ENCODE measurements at regions not wholly inside any gene's neighbourhood (a gene's known extent, or its start where the extent isn't known, plus 50 kb on each side); places are given as distances from the start of the nearest gene placed in this dataset.

DNA sequence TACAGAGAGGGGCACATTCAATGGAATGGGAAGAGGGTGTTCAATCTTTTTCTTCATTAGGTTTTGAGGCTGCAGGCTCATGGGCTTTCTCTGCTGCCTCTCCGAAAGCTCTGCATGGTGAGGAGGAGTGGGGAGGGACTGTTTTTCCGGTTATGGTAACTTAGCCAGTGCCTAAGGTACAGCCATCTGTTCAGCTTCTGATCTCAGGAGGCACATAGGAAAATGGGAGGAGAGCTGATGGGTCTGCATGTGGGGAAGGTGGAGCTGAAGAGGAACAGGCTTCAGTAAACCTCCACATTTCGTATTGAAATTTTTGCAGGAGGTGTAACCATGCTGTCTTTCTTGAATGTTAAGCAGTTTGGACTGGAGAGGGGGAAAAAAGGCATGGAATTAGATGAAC is 1020.4 kb upstream of the WWC1 start:
- POLR2A ChIA-PET = no interaction called here
- intact Hi-C loops (cut with micrococcal nuclease) = no loop called here
- CTCF ChIA-PET = no interaction called here
- peaks cover 2% of the 10 kb centered on the region for H3K9me3 Mint-ChIP-seq
- no peak overlapping the region for H3K4me3 Mint-ChIP-seq
- no peaks in the 10 kb centered on the region for H3K36me3 Mint-ChIP-seq
- no peaks in the 10 kb centered on the region for H3K27me3 Mint-ChIP-seq
- no peak for DNase-seq
- no peaks in the 10 kb centered on the region for H3K4me1 Mint-ChIP-seq (ENCODE audit: low read depth)
- no peak overlapping the region for H3K27ac Mint-ChIP-seq

DNA sequence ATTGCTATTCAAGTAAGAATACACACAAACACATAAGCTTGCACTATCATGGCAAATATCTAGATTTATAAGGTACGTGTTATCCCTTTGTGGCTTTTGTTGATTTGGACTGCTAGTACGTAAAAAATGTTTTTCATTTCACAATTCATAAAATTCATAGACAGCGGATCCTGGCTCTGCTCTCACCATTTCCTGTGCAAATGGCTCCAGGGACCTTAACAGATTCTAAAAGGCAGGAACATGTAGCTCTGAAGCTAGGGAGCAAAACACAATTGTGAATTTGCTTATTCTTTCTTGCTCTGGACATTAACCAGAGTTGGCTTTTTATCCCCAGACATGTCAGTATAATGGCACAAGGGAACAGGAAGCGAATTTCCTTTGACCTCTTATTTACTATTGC is 1019.9 kb upstream of the WWC1 start:
- intact Hi-C loops (cut with micrococcal nuclease) = no loop called here
- Mint-ChIP-seq H3K4me3 (no peak overlapping the region), H3K36me3 (no peaks in the 10 kb centered on the region), H3K27me3 (no peaks in the 10 kb centered on the region), H3K27ac (no peak overlapping the region), H3K9me3 (peaks cover 2% of the 10 kb centered on the region), H3K4me1 (ENCODE audit: low read depth) (no peaks in the 10 kb centered on the region)
- DNase-seq = no peak
- ChIA-PET POLR2A (no interaction called here), CTCF (no interaction called here)

DNA sequence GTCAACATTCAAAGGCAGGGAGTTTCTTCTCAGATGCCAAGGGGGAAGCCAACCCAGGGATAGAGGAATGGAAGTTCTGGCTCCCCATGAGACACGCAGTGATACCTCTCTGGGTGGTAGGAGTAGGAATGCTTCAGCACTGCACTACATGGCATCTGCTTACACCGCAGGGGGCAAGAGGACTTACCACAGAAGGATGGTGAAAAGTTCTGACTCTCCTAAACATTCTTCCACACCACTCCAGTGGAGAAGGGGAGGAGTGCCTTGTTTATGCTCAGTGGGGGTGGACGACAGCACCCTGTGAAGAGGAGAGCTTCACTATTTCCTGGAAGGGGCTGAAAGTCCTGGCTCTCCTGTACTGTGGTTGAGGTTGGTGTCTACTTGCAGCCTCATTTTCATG is 1011.3 kb upstream of the WWC1 start:
- Mint-ChIP-seq H3K27ac (no peak overlapping the region), H3K4me3 (no peak overlapping the region), H3K27me3 (no peaks in the 10 kb centered on the region), H3K9me3 (peaks cover 5% of the 10 kb centered on the region), H3K36me3 (no peaks in the 10 kb centered on the region), H3K4me1 (ENCODE audit: low read depth) (no peaks in the 10 kb centered on the region)
- intact Hi-C loops (cut with micrococcal nuclease) = no loop called here
- CTCF ChIA-PET = no interaction called here
- DNase-seq = no peak
- POLR2A ChIA-PET = no interaction called here

DNA sequence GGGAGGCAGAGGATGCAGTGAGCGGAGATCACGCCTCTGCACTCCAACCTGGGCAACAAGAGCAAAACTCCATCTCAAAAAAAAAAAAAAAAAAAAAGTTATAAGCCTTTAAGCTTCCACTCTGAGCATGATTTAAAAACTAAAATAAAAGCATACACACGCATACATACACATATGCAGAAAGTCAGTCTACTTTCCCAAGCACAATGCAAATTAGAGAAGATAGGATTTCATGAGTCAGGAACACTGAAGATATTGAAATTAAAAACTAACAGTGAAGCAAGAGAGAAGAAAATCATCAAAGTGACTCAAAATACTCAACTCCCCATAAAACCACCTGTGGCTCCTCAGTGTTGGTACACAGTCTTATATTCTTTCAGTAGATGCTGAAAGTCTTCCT is 1009.5 kb upstream of the WWC1 start:
- Mint-ChIP-seq H3K4me1 (ENCODE audit: low read depth) (no peaks in the 10 kb centered on the region), H3K36me3 (no peaks in the 10 kb centered on the region), H3K27ac (no peak overlapping the region), H3K27me3 (no peaks in the 10 kb centered on the region), H3K4me3 (no peak overlapping the region), H3K9me3 (peaks cover 6% of the 10 kb centered on the region)
- intact Hi-C loops (cut with micrococcal nuclease) = no loop called here
- POLR2A ChIA-PET = no interaction called here
- DNase-seq = no peak
- CTCF ChIA-PET = no interaction called here

DNA sequence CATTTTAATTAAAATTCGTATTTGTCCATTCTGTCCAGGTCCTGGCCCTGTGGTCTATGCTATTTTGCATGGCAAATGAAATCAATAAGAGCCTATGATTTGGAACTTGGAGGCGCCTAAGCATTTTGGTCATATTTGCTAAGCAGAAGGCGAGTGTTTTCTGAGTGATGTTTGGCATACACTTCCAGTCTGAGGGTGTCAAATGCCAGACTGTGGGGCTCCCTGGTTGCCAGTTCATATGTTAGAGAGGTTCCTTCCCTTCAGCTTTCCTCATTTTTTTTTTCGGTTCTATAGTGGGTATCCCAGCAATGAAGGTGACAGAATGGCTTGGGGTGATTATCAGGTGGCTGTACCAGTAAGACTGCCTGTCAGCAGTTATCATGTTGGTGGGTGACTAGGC is 1007.8 kb upstream of the WWC1 start:
- Mint-ChIP-seq H3K4me3 (no peak overlapping the region), H3K36me3 (no peaks in the 10 kb centered on the region), H3K4me1 (ENCODE audit: low read depth) (no peaks in the 10 kb centered on the region), H3K27me3 (no peaks in the 10 kb centered on the region), H3K27ac (no peak overlapping the region), H3K9me3 (peaks cover 8% of the 10 kb centered on the region)
- intact Hi-C loops (cut with micrococcal nuclease) = no loop called here
- DNase-seq = no peak
- CTCF ChIA-PET = no interaction called here
- POLR2A ChIA-PET = no interaction called here

DNA sequence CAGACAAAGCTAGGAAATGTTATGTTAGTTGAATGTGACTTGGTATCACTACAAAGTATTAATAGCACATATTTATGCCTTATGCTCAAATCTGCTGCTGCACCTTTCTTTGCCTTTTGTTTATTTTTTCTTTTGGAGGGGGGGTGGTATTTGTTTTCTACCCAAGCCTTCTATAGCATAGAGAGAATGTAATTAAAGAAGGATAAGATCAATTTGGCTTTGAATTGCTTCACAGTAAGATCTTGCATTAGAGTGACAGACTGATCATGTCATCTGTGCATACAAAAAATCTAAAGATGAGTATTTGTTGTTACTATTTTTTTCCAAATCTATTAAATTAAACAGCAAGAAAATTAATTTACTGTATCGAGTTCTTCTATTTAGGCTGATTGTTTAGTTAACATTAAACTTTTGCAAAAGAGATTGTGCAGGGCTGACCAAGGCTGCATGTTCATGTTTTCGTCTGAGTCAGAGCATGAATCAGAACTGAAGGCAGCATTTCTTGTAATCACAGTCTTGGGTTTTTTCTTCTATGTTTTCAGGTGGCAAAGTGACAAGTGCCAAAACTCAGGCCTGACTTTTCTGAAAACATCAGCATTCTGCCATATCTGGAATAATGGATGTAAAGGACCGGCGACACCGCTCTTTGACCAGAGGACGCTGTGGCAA is 1007.1 kb upstream of the WWC1 start:
- no peaks in the 10 kb centered on the region for H3K36me3 Mint-ChIP-seq
- peaks cover 12% of the 10 kb centered on the region for H3K9me3 Mint-ChIP-seq

DNA sequence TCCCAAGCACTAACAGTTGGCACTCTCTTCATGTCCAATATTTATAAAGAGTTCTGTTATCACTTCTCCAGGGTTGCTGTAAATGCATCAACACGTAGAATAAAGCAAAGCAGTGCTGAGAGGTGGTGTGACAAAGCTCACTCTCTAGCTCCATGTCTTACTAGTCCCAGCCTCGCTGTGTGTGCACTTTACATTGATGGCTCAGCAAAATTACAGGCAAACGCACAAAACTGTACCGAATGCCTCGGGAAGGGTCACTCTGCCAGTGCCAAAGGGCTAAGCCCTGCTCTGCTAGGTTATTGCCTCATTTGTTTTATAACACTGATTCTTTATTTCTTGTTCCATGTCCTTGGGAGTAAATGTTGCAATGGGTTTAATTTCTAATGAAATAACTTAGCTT is 1005.9 kb upstream of the WWC1 start:
- Mint-ChIP-seq H3K27ac (no peak overlapping the region), H3K4me3 (no peak overlapping the region), H3K4me1 (ENCODE audit: low read depth) (no peaks in the 10 kb centered on the region), H3K27me3 (no peaks in the 10 kb centered on the region), H3K9me3 (peaks cover 14% of the 10 kb centered on the region), H3K36me3 (no peaks in the 10 kb centered on the region)
- ChIA-PET CTCF (no interaction called here), POLR2A (no interaction called here)
- no peak for DNase-seq
- intact Hi-C loops (cut with micrococcal nuclease) = no loop called here

More for the DNA sequence above, 1007.1 kb upstream of the WWC1 start:
- ChIA-PET CTCF (no interaction called here), POLR2A (no interaction called here)
- no peaks in the 10 kb centered on the region for H3K4me1 Mint-ChIP-seq (ENCODE audit: low read depth)
- H3K4me3 Mint-ChIP-seq = no peak overlapping the region
- H3K27me3 Mint-ChIP-seq = no peaks in the 10 kb centered on the region
- H3K27ac Mint-ChIP-seq = no peak overlapping the region
- intact Hi-C loops (cut with micrococcal nuclease) = no loop called here
- no peak for DNase-seq

DNA sequence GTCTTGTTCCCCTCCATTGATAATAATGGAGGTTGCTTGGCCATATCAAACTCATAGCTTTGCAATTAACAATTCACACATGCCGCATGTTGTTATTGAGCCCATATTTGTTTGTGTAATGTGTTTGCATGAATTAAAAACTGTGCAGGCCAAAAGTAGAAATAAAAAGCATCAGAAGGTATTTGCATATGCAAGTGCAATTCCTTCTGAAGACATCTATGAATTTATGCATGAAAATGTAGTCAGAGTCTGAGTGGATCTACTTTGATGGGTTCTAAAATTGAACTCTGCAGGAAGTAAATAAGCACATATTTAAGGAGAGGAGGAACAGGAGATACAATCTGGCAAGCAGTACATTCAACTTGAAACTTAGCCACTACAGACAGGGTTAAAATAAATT is 1004.6 kb upstream of the WWC1 start:
- POLR2A ChIA-PET = no interaction called here
- CTCF ChIA-PET = no interaction called here
- intact Hi-C loops (cut with micrococcal nuclease) = no loop called here
- no peak for DNase-seq
- Mint-ChIP-seq H3K4me3 (no peak overlapping the region), H3K9me3 (peaks cover 14% of the 10 kb centered on the region), H3K4me1 (ENCODE audit: low read depth) (no peaks in the 10 kb centered on the region), H3K27ac (no peak overlapping the region), H3K36me3 (no peaks in the 10 kb centered on the region), H3K27me3 (no peaks in the 10 kb centered on the region)

DNA sequence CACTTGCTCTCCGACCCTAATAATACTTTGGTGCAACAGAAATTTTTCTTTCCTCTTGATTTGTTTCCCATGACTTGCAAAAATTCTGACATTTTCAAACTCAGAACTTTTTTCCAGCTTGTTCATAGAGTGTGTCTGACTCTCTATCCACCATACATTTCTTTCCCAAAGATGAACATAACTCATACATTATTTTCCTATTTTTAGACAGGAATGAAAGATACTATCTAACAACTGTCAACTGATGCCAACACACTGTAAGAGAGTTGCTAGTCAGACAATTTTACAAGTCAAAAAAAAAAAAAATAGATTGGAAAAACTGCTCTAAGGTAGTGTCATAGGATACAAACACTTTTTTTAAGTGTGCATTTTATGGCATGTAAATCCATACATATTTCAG is 1001.0 kb upstream of the WWC1 start:
- CTCF ChIA-PET = no interaction called here
- intact Hi-C loops (cut with micrococcal nuclease) = no loop called here

DNA sequence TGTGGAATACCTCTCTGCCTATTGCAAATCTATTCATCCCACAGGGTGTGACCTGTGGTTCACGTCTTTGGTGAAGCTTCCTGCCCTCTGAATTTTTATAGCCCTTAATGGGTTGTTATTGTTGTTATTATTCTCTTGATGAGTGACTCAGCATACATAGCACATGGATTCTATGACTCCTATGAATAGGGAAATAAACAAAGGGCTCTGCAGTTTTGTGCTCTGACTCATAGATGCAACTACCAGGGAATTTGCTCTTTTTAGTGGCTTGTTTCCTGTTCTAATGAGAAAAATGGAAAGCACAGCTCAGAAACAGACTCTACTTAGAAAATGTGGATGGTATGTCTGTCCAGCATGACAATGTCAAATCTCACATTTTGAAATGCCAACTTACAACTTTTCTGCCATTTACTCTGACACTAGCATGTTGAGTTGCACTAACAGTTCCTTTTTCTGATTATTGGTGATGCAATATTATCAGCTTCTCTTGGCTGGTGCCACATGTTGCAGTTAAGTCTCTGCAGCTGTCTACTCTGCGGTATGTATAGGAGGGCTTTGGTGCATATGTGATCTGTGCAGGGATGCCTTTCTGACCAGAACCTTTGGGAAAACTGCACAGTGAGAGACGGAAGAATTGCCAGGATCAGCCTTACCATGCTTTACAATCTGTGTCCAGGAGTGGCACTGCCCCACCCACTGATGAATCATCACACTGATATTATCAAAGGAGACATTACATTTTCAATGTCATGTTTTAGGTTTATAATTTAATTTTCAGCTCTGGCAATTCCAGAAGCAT is 996.4 kb upstream of the WWC1 start:
- Mint-ChIP-seq H3K27me3 (no peaks in the 10 kb centered on the region), H3K27ac (no peak overlapping the region), H3K4me3 (no peak overlapping the region), H3K9me3 (peaks cover 15% of the 10 kb centered on the region), H3K36me3 (no peaks in the 10 kb centered on the region), H3K4me1 (ENCODE audit: low read depth) (no peaks in the 10 kb centered on the region)
- POLR2A ChIA-PET = no interaction called here
- DNase-seq = no peak
- intact Hi-C loops (cut with micrococcal nuclease) = no loop called here
- CTCF ChIA-PET = no interaction called here

More for the DNA sequence above, 1001.0 kb upstream of the WWC1 start:
- Mint-ChIP-seq H3K4me3 (no peak overlapping the region), H3K9me3 (peaks cover 24% of the 10 kb centered on the region), H3K36me3 (no peaks in the 10 kb centered on the region), H3K27me3 (no peaks in the 10 kb centered on the region), H3K27ac (no peak overlapping the region), H3K4me1 (ENCODE audit: low read depth) (no peaks in the 10 kb centered on the region)
- POLR2A ChIA-PET = no interaction called here
- no peak for DNase-seq

DNA sequence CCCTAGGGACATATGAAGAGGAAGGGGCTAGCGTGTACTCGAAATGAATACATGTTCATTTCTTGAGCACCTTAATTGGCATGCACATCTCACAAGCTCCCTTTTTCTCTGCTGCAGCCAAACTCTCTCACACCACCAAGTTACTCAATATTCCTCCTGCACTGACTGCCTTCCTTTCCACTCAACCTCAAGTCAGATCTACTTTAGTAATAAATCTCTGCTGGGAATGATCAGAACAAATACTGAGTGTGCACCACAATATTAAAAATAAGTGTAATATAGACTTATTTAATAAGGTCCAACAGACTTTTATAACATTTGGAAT is 995.8 kb upstream of the WWC1 start:
- CTCF ChIA-PET = no interaction called here
- POLR2A ChIA-PET = no interaction called here
- H3K9me3 Mint-ChIP-seq = peaks cover 15% of the 10 kb centered on the region
- no peaks in the 10 kb centered on the region for H3K4me1 Mint-ChIP-seq (ENCODE audit: low read depth)
- no peak overlapping the region for H3K4me3 Mint-ChIP-seq
- intact Hi-C loops (cut with micrococcal nuclease) = no loop called here
- H3K27ac Mint-ChIP-seq = no peak overlapping the region
- no peak for DNase-seq
- no peaks in the 10 kb centered on the region for H3K27me3 Mint-ChIP-seq
- H3K36me3 Mint-ChIP-seq = no peaks in the 10 kb centered on the region

DNA sequence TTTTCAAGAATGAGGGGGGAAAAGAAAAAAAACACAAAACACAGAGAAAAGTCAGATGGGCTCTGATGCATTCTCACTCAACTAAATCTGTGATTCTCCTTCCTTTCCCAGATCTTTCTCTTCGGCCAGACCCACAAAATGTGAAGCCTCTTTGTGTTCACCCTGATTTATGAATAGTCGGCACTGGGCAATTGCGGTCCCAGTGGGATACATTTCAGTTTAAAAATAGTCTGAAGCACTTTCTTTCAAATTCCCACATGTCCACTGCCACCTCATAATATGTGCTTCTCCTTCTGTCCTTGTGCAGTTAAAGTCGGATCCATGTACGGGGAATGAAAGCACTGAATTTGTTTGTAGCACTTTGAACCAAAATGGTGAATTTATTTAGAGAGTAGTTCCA is 995.4 kb upstream of the WWC1 start:
- DNase-seq = no peak
- ChIA-PET POLR2A (no interaction called here), CTCF (no interaction called here)
- H3K36me3 Mint-ChIP-seq = no peaks in the 10 kb centered on the region
- no peaks in the 10 kb centered on the region for H3K4me1 Mint-ChIP-seq (ENCODE audit: low read depth)
- no peak overlapping the region for H3K4me3 Mint-ChIP-seq
- intact Hi-C loops (cut with micrococcal nuclease) = no loop called here
- peaks cover 15% of the 10 kb centered on the region for H3K9me3 Mint-ChIP-seq
- H3K27me3 Mint-ChIP-seq = no peaks in the 10 kb centered on the region
- no peak overlapping the region for H3K27ac Mint-ChIP-seq

DNA sequence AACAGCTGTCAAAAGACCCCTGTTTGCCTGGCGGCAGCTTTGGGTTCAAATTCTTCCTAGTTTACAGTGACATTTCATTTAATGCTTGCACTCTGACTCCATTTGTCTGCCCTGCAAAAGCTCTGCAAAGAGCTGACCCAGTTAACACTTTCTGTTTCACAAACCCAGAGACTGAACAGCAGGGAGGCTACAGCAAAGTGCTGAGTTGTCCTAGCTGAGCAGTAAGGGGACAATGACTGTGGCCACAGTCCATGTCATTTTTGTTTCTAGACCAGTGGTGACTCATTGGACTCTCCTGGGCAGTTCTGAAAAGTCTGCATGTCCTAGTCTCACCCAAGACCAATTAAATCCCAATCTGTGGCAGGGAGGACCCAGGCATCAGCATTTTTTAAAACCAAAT is 994.8 kb upstream of the WWC1 start:
- DNase-seq = no peak
- ChIA-PET CTCF (no interaction called here), POLR2A (no interaction called here)
- Mint-ChIP-seq H3K9me3 (peaks cover 15% of the 10 kb centered on the region), H3K4me3 (no peak overlapping the region), H3K27ac (no peak overlapping the region), H3K27me3 (no peaks in the 10 kb centered on the region), H3K4me1 (ENCODE audit: low read depth) (no peaks in the 10 kb centered on the region), H3K36me3 (no peaks in the 10 kb centered on the region)
- intact Hi-C loops (cut with micrococcal nuclease) = no loop called here
